HG02798 (cell line): ENCODE measurements at regions not wholly inside any gene's neighbourhood (a gene's known extent, or its start where the extent isn't known, plus 50 kb on each side); places are given as distances from the start of the nearest gene placed in this dataset.
"Not testable (repeated sequence)": the region's sequence is repeated elsewhere in the genome, so short reads cannot be mapped to it uniquely, and the experiment has no call there.

ENCODE experiments used
- ATAC-seq: cut with Tn5 transposase; IDR thresholded peaks from one replicate; pipeline ENCODE4 v1.9.1; 2021; ENCODE audit warnings: mild to moderate bottlenecking; ENCODE audit not compliant: unreplicated experiment, poor library complexity

- ATAC-seq, result peak; percentile 98
These were observed 112.6 kb downstream of the LRIG2 start for GRCh38 chr1:113185463-113186104.

- no peak for ATAC-seq
These were observed 117.1 kb downstream of the LRIG2 start for GRCh38 chr1:113190078-113190477.

GRCh38 chr1:113190930-113191329 is 117.9 kb downstream of the LRIG2 start:
- no peak for ATAC-seq

- peak; percentile 58 for ATAC-seq
These were observed 118.6 kb downstream of the LRIG2 start for GRCh38 chr1:113191579-113192076.

- peak; percentile 27 for ATAC-seq
These were observed 119.2 kb downstream of the LRIG2 start for GRCh38 chr1:113192242-113192641.

GRCh38 chr1:113192980-113193379 is 120.0 kb downstream of the LRIG2 start:
- ATAC-seq, result no peak

GRCh38 chr1:113194846-113195830 is 122.1 kb downstream of the LRIG2 start:
- no peak for ATAC-seq

GRCh38 chr1:113197719-113198330 is 124.8 kb downstream of the LRIG2 start:
- ATAC-seq, result no peak

GRCh38 chr1:113198806-113199205 is 125.8 kb downstream of the LRIG2 start:
- ATAC-seq, result no peak

GRCh38 chr1:113199760-113200455 is 126.9 kb downstream of the LRIG2 start:
- ATAC-seq, result no peak

- no peak for ATAC-seq
These were observed 128.6 kb downstream of the LRIG2 start for GRCh38 chr1:113201560-113201959.

GRCh38 chr1:113205980-113206766 is 133.2 kb downstream of the LRIG2 start:
- no peak for ATAC-seq

- no peak for ATAC-seq
These were observed 134.0 kb downstream of the LRIG2 start for GRCh38 chr1:113207019-113207418.

GRCh38 chr1:113207457-113207856 is 134.5 kb downstream of the LRIG2 start:
- no peak for ATAC-seq

GRCh38 chr1:113208425-113208824 is 135.4 kb downstream of the LRIG2 start:
- not testable (repeated sequence) for ATAC-seq

- no peak for ATAC-seq
These were observed 137.2 kb downstream of the LRIG2 start for GRCh38 chr1:113210248-113210647.

GRCh38 chr1:113211467-113211866 is 138.5 kb downstream of the LRIG2 start:
- no peak for ATAC-seq

GRCh38 chr1:113215015-113215414 is 142.0 kb downstream of the LRIG2 start:
- no peak for ATAC-seq

GRCh38 chr1:113216664-113217063 is 143.7 kb downstream of the LRIG2 start:
- no peak for ATAC-seq
